ENCODE measurements at regions not wholly inside any gene's neighbourhood (a gene's known extent, or its start where the extent isn't known, plus 50 kb on each side); places are given as distances from the start of the nearest gene placed in this dataset.
"Not testable (repeated sequence)": the region's sequence is repeated elsewhere in the genome, so short reads cannot be mapped to it uniquely, and the experiment has no call there.

GRCh38 chr14:38931969-38932652 is 170.9 kb downstream of the SEC23A start:
- Mint-ChIP-seq H3K27me3 (peaks cover 6% of the 10 kb centered on the region), H3K36me3 (ENCODE audit: low read depth) (no peaks in the 10 kb centered on the region), H3K9me3 (peaks cover 6% of the 10 kb centered on the region), H3K27ac (no peak overlapping the region), H3K4me3 (no peak overlapping the region), H3K4me1 (ENCODE audit: low read depth) (no peaks in the 10 kb centered on the region)

GRCh38 chr14:38930898-38931297 is 172.1 kb downstream of the SEC23A start:
- Mint-ChIP-seq H3K4me3 (no peak overlapping the region), H3K27me3 (peaks cover 6% of the 10 kb centered on the region), H3K4me1 (ENCODE audit: low read depth) (no peaks in the 10 kb centered on the region), H3K27ac (no peak overlapping the region), H3K36me3 (ENCODE audit: low read depth) (no peaks in the 10 kb centered on the region), H3K9me3 (peaks cover 6% of the 10 kb centered on the region)

- Mint-ChIP-seq H3K9me3 (peaks cover 6% of the 10 kb centered on the region), H3K27ac (no peak overlapping the region), H3K27me3 (peaks cover 6% of the 10 kb centered on the region), H3K4me1 (ENCODE audit: low read depth) (no peaks in the 10 kb centered on the region), H3K4me3 (no peak overlapping the region), H3K36me3 (ENCODE audit: low read depth) (no peaks in the 10 kb centered on the region)
Measured at GRCh38 chr14:38930022-38930421, 173.0 kb downstream of the SEC23A start.

GRCh38 chr14:38929416-38929815 is 173.6 kb downstream of the SEC23A start:
- peaks cover 6% of the 10 kb centered on the region for H3K9me3 Mint-ChIP-seq
- H3K4me3 Mint-ChIP-seq: no peak overlapping the region
- no peaks in the 10 kb centered on the region for H3K36me3 Mint-ChIP-seq (ENCODE audit: low read depth)
- H3K27ac Mint-ChIP-seq: no peak overlapping the region
- no peaks in the 10 kb centered on the region for H3K4me1 Mint-ChIP-seq (ENCODE audit: low read depth)
- H3K27me3 Mint-ChIP-seq: peaks cover 6% of the 10 kb centered on the region

- not testable (repeated sequence) for H3K4me3 Mint-ChIP-seq; H3K4me1 Mint-ChIP-seq (ENCODE audit: low read depth); H3K27ac Mint-ChIP-seq; H3K27me3 Mint-ChIP-seq; H3K36me3 Mint-ChIP-seq (ENCODE audit: low read depth); H3K9me3 Mint-ChIP-seq
Measured at GRCh38 chr14:38921893-38922292, 181.1 kb downstream of the SEC23A start.

GRCh38 chr14:38915125-38915524 is 187.9 kb downstream of the SEC23A start:
- H3K9me3 Mint-ChIP-seq: no peaks in the 10 kb centered on the region
- H3K27me3 Mint-ChIP-seq: peaks cover 3% of the 10 kb centered on the region
- no peak overlapping the region for H3K4me3 Mint-ChIP-seq
- H3K4me1 Mint-ChIP-seq (ENCODE audit: low read depth): no peaks in the 10 kb centered on the region
- no peak overlapping the region for H3K27ac Mint-ChIP-seq
- H3K36me3 Mint-ChIP-seq (ENCODE audit: low read depth): no peaks in the 10 kb centered on the region

- Mint-ChIP-seq H3K36me3 (ENCODE audit: low read depth) (no peaks in the 10 kb centered on the region), H3K9me3 (no peaks in the 10 kb centered on the region), H3K27me3 (no peaks in the 10 kb centered on the region), H3K4me3 (no peak overlapping the region), H3K27ac (no peak overlapping the region), H3K4me1 (ENCODE audit: low read depth) (no peaks in the 10 kb centered on the region)
Measured at GRCh38 chr14:38910092-38910491, 192.9 kb downstream of the SEC23A start.

GRCh38 chr14:38904959-38905358 is 198.1 kb downstream of the SEC23A start:
- no peaks in the 10 kb centered on the region for H3K4me1 Mint-ChIP-seq (ENCODE audit: low read depth)
- peaks cover 7% of the 10 kb centered on the region for H3K27me3 Mint-ChIP-seq
- peaks cover 6% of the 10 kb centered on the region for H3K9me3 Mint-ChIP-seq
- no peaks in the 10 kb centered on the region for H3K36me3 Mint-ChIP-seq (ENCODE audit: low read depth)
- no peak overlapping the region for H3K4me3 Mint-ChIP-seq
- H3K27ac Mint-ChIP-seq: no peak overlapping the region

GRCh38 chr14:38901791-38902190 is 201.2 kb downstream of the SEC23A start:
- Mint-ChIP-seq H3K27me3 (peaks cover 7% of the 10 kb centered on the region), H3K27ac (no peak overlapping the region), H3K36me3 (ENCODE audit: low read depth) (no peaks in the 10 kb centered on the region), H3K9me3 (peaks cover 6% of the 10 kb centered on the region), H3K4me3 (no peak overlapping the region), H3K4me1 (ENCODE audit: low read depth) (no peaks in the 10 kb centered on the region)

- Mint-ChIP-seq H3K9me3 (peaks cover 6% of the 10 kb centered on the region), H3K36me3 (ENCODE audit: low read depth) (no peaks in the 10 kb centered on the region), H3K4me3 (no peak overlapping the region), H3K27ac (no peak overlapping the region), H3K4me1 (ENCODE audit: low read depth) (no peaks in the 10 kb centered on the region), H3K27me3 (peaks cover 7% of the 10 kb centered on the region)
Measured at GRCh38 chr14:38900887-38901286, 202.1 kb downstream of the SEC23A start.

- Mint-ChIP-seq H3K4me1 (ENCODE audit: low read depth) (no peaks in the 10 kb centered on the region), H3K4me3 (no peak overlapping the region), H3K27me3 (peaks cover 13% of the 10 kb centered on the region), H3K27ac (no peak overlapping the region), H3K36me3 (ENCODE audit: low read depth) (no peaks in the 10 kb centered on the region), H3K9me3 (no peaks in the 10 kb centered on the region)
Measured at GRCh38 chr14:38887696-38888095, 215.3 kb downstream of the SEC23A start.

GRCh38 chr14:38884109-38884508 is 218.9 kb downstream of the SEC23A start:
- Mint-ChIP-seq H3K36me3 (ENCODE audit: low read depth) (no peaks in the 10 kb centered on the region), H3K4me1 (ENCODE audit: low read depth) (no peaks in the 10 kb centered on the region), H3K27me3 (peaks cover 4% of the 10 kb centered on the region), H3K4me3 (no peak overlapping the region), H3K9me3 (no peaks in the 10 kb centered on the region), H3K27ac (no peak overlapping the region)

- Mint-ChIP-seq H3K4me1 (ENCODE audit: low read depth) (no peaks in the 10 kb centered on the region), H3K4me3 (no peak overlapping the region), H3K9me3 (no peaks in the 10 kb centered on the region), H3K36me3 (ENCODE audit: low read depth) (no peaks in the 10 kb centered on the region), H3K27me3 (peaks cover 4% of the 10 kb centered on the region), H3K27ac (no peak overlapping the region)
Measured at GRCh38 chr14:38883127-38883526, 219.9 kb downstream of the SEC23A start.

GRCh38 chr14:38882533-38882932 is 220.5 kb downstream of the SEC23A start:
- Mint-ChIP-seq H3K27ac (no peak overlapping the region), H3K4me3 (no peak overlapping the region), H3K36me3 (ENCODE audit: low read depth) (no peaks in the 10 kb centered on the region), H3K27me3 (no peaks in the 10 kb centered on the region), H3K9me3 (no peaks in the 10 kb centered on the region), H3K4me1 (ENCODE audit: low read depth) (no peaks in the 10 kb centered on the region)

- Mint-ChIP-seq H3K27ac (no peak overlapping the region), H3K4me1 (ENCODE audit: low read depth) (no peaks in the 10 kb centered on the region), H3K27me3 (peaks cover 2% of the 10 kb centered on the region), H3K36me3 (ENCODE audit: low read depth) (no peaks in the 10 kb centered on the region), H3K4me3 (no peak overlapping the region), H3K9me3 (no peaks in the 10 kb centered on the region)
Measured at GRCh38 chr14:38880643-38881524, 222.2 kb downstream of the SEC23A start.

Measured in stimulated activated naive CD8-positive, alpha-beta T cell treated with anti-CD3 and anti-CD28 coated beads, Interleukin-15, Interleukin-2, amounts not matched to agents 100 ng/mL and 50 ng/mL, for 24 hours (primary cell).